IMR-90 (cell line): ENCODE measurements at regions not wholly inside any gene's neighbourhood (a gene's known extent, or its start where the extent isn't known, plus 50 kb on each side); places are given as distances from the start of the nearest gene placed in this dataset.

Experiments used
- BHLHE40 ChIP-seq: fragments of 150-350 bp; IDR thresholded peaks from 2 replicates; pipeline ENCODE4 v1.6.1; 2016; ENCODE audit warnings: mild to moderate bottlenecking, low read depth, low read length
- ELK1 ChIP-seq: fragments of 150-350 bp; IDR thresholded peaks from 2 replicates; pipeline ENCODE4 v1.6.1; 2016; ENCODE audit warnings: low read depth, mild to moderate bottlenecking, low read length, moderate library complexity, borderline replicate concordance
- FOS ChIP-seq: fragments of 150-350 bp; IDR thresholded peaks from 2 replicates; pipeline ENCODE4 v1.6.1; 2016; ENCODE audit warnings: low read depth, low read length
- NFE2L2 ChIP-seq: fragments of 150-350 bp; IDR thresholded peaks from 2 replicates; pipeline ENCODE4 v1.6.1; 2016; ENCODE audit warnings: low read depth, mild to moderate bottlenecking, low read length
- POLR2A ChIP-seq: IDR thresholded peaks from 2 replicates; pipeline ENCODE4 v1.6.1; 2012; ENCODE audit warnings: mild to moderate bottlenecking, low read depth, low read length
- RAD21 ChIP-seq: IDR thresholded peaks from 2 replicates; pipeline ENCODE4 v1.6.1; 2012; ENCODE audit warnings: low read length, improper control_type of control experiment
- RCOR1 ChIP-seq: IDR thresholded peaks from 2 replicates; pipeline ENCODE4 v1.6.1; 2012; ENCODE audit warnings: mild to moderate bottlenecking, low read length, improper control_type of control experiment; ENCODE audit not compliant: insufficient replicate concordance
- RFX5 ChIP-seq: IDR thresholded peaks from 2 replicates; pipeline ENCODE4 v1.8.0; 2012; ENCODE audit warnings: low read depth, mild to moderate bottlenecking, low read length, moderate library complexity
- USF2 ChIP-seq: fragments of 150-350 bp; IDR thresholded peaks from 2 replicates; pipeline ENCODE4 v1.6.1; 2017; ENCODE audit warnings: mild to moderate bottlenecking, antibody characterized with exemption, low read length, low read depth
- TF ChIP-seq, protein P1 (sequence below): conservative IDR thresholded peaks from 2 replicates; pipeline ENCODE4 v1.5.1; 2012; ENCODE audit warnings: mild to moderate bottlenecking, low read depth, low read length, improper control_type of control experiment

- no peak for TF ChIP-seq POLR2A
- no peak for TF ChIP-seq ELK1
- TF ChIP-seq FOS: no peak
- TF ChIP-seq, protein P1, sequence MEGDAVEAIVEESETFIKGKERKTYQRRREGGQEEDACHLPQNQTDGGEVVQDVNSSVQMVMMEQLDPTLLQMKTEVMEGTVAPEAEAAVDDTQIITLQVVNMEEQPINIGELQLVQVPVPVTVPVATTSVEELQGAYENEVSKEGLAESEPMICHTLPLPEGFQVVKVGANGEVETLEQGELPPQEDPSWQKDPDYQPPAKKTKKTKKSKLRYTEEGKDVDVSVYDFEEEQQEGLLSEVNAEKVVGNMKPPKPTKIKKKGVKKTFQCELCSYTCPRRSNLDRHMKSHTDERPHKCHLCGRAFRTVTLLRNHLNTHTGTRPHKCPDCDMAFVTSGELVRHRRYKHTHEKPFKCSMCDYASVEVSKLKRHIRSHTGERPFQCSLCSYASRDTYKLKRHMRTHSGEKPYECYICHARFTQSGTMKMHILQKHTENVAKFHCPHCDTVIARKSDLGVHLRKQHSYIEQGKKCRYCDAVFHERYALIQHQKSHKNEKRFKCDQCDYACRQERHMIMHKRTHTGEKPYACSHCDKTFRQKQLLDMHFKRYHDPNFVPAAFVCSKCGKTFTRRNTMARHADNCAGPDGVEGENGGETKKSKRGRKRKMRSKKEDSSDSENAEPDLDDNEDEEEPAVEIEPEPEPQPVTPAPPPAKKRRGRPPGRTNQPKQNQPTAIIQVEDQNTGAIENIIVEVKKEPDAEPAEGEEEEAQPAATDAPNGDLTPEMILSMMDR: no peak
- no peak for TF ChIP-seq RCOR1
- no peak for TF ChIP-seq NFE2L2
- no peak for TF ChIP-seq USF2
- TF ChIP-seq BHLHE40: no peak
- no peak for TF ChIP-seq RFX5
- TF ChIP-seq RAD21: no peak
Observed at GRCh38 chr4:53782458-53782845, 191.2 kb upstream of the LNX1 start.
